ENCODE measurements at regions not wholly inside any gene's neighbourhood (a gene's known extent, or its start where the extent isn't known, plus 50 kb on each side); places are given as distances from the start of the nearest gene placed in this dataset.

DNA sequence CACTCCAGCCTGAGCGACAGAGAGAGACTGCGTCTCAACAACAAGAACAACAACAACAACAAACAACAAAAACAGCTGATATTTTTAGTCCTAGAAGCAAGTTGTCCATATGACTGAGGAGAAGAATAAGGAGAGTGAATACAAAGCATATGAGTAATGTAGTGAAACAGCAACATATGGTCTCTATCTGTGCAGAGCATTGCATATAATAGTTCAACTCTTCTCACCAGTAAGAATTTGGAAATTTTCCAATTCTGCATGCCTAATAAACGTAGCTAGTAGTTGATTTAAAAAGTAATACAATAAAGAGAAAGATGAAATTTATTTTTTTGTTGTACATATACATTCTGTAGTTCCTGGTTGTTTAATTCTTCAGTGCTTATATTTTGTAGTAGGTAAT lies 129.7 kb upstream of the FAM83B start:
- Histone ChIP-seq H3K4me3 (no peak overlapping the region), H3K9me3 (no peaks in the 10 kb centered on the region), H3K27ac (no peak overlapping the region), H3K4me1 (no peaks in the 10 kb centered on the region), H3K27me3 (no peaks in the 10 kb centered on the region), H3K36me3 (no peaks in the 10 kb centered on the region)
- WGBS, 2 donors: 76 to 84% methylated on average over 3 of the region's 3 CpGs
- no peak for TF ChIP-seq POLR2AphosphoS5 (IDR thresholded peaks at IDR 0.05)
- TF ChIP-seq POLR2A (IDR thresholded peaks at IDR 0.05): no peak
- TF ChIP-seq, protein P1, sequence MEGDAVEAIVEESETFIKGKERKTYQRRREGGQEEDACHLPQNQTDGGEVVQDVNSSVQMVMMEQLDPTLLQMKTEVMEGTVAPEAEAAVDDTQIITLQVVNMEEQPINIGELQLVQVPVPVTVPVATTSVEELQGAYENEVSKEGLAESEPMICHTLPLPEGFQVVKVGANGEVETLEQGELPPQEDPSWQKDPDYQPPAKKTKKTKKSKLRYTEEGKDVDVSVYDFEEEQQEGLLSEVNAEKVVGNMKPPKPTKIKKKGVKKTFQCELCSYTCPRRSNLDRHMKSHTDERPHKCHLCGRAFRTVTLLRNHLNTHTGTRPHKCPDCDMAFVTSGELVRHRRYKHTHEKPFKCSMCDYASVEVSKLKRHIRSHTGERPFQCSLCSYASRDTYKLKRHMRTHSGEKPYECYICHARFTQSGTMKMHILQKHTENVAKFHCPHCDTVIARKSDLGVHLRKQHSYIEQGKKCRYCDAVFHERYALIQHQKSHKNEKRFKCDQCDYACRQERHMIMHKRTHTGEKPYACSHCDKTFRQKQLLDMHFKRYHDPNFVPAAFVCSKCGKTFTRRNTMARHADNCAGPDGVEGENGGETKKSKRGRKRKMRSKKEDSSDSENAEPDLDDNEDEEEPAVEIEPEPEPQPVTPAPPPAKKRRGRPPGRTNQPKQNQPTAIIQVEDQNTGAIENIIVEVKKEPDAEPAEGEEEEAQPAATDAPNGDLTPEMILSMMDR (IDR thresholded peaks at IDR 0.05): no peak
- TF ChIP-seq EP300 (IDR thresholded peaks at IDR 0.05): no peak
- no peak for DNase-seq
- intact Hi-C loops (cut with DNase I): loop anchor here (5.0 to 10.0 kb wide), 2 partner anchors 350 to 528 kb away; no protein-coding TSS in a partner anchor

DNA sequence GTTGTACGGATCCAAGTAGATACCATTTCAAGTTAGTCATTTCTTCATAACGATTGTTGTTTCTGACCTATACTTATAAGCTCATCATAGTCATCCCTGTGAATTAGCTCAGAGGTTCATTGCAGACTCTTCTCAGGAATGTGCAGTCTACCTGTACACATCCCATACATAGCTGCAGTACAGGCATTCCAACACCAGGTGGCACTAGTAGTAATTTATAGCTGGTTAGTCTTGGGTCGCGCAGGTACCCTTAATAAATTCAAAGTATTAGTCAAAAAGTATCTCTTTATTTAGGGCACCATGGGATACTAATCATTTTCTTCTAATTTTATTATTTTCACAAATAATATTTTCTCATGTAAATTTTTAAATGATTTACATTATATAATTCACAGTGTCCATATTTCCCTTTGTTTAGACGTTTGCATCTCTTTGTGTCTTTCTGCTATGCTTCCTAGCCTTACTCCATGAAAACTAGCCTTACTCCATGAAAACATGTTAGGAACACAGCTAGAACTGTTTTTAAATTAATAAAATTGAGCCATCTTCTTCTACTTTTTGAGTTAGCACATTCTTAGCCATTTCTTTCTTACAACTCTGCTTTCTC lies 128.6 kb upstream of the FAM83B start:
- WGBS, 2 donors: 11 to 45% methylated on average over 5 of the region's 5 CpGs
- DNase-seq: no peak

GRCh38 chr6:54718541-54719023 lies 128.0 kb upstream of the FAM83B start:
- WGBS, 2 donors: 20 to 63% methylated on average over 6 of the region's 6 CpGs
- no peaks in the 10 kb centered on the region for H3K9me3 ChIP-seq
- H3K4me3 ChIP-seq: no peak overlapping the region
- TF ChIP-seq, protein P1 (IDR thresholded peaks at IDR 0.05): no peak
- TF ChIP-seq POLR2A (IDR thresholded peaks at IDR 0.05) (no peak), EP300 (IDR thresholded peaks at IDR 0.05) (no peak)
- no peaks in the 10 kb centered on the region for H3K27me3 ChIP-seq
- H3K4me1 ChIP-seq: no peaks in the 10 kb centered on the region
- no peak overlapping the region for H3K27ac ChIP-seq
- intact Hi-C loops (cut with DNase I): loop anchor here (5.0 to 10.0 kb wide), 2 partner anchors 349 to 526 kb away; no protein-coding TSS in a partner anchor
- no peak for DNase-seq
- no peaks in the 10 kb centered on the region for H3K36me3 ChIP-seq

More for the DNA sequence above, 128.6 kb upstream of the FAM83B start:
- H3K9me3 ChIP-seq: no peaks in the 10 kb centered on the region
- no peaks in the 10 kb centered on the region for H3K27me3 ChIP-seq
- no peak overlapping the region for H3K27ac ChIP-seq
- intact Hi-C loops (cut with DNase I): loop anchor here (5.0 to 10.0 kb wide), 2 partner anchors 349 to 527 kb away; no protein-coding TSS in a partner anchor
- H3K36me3 ChIP-seq: no peaks in the 10 kb centered on the region
- no peak overlapping the region for H3K4me3 ChIP-seq
- no peaks in the 10 kb centered on the region for H3K4me1 ChIP-seq
- TF ChIP-seq, protein P1 (IDR thresholded peaks at IDR 0.05): peak; percentile 17 to 62 (median 55)
- no peak for TF ChIP-seq POLR2A (IDR thresholded peaks at IDR 0.05)

GRCh38 chr6:54719131-54719530 lies 127.4 kb upstream of the FAM83B start:
- no peak overlapping the region for H3K27ac ChIP-seq
- intact Hi-C loops (cut with DNase I): loop anchor here (5.0 to 10.0 kb wide), 2 partner anchors 348 to 526 kb away; no protein-coding TSS in a partner anchor
- TF ChIP-seq POLR2A (IDR thresholded peaks at IDR 0.05) (no peak), POLR2AphosphoS5 (IDR thresholded peaks at IDR 0.05) (no peak), EP300 (IDR thresholded peaks at IDR 0.05) (no peak)
- TF ChIP-seq, protein P1 (IDR thresholded peaks at IDR 0.05): no peak

More at GRCh38 chr6:54719131-54719530, 127.4 kb upstream of the FAM83B start:
- Histone ChIP-seq H3K36me3 (no peaks in the 10 kb centered on the region), H3K27me3 (no peaks in the 10 kb centered on the region), H3K4me1 (no peaks in the 10 kb centered on the region), H3K4me3 (no peak overlapping the region), H3K9me3 (no peaks in the 10 kb centered on the region)
- DNase-seq: no peak
